Choroid plexus epithelial cell (primary cell): ENCODE measurements at regions not wholly inside any gene's neighbourhood (a gene's known extent, or its start where the extent isn't known, plus 50 kb on each side); places are given as distances from the start of the nearest gene placed in this dataset.

Experiments used
- DNase-seq: peaks from one replicate; pipeline ENCODE4 v3.0.0-alpha.2; 2010; ENCODE audit warnings: low read depth
- H3K4me3 ChIP-seq: 2 replicates; pipeline ENCODE4 v1.5.1; 2011; ENCODE audit warnings: low read depth, mild to moderate bottlenecking, control low read depth, low read length, moderate library complexity
- CTCF ChIP-seq: conservative IDR thresholded peaks from 2 replicates; pipeline ENCODE4 v1.5.1; 2011; ENCODE audit warnings: low read depth, mild to moderate bottlenecking, control low read depth, inconsistent platforms, low read length, moderate library complexity

GRCh38 chr4:31114816-31115215 is 394.6 kb downstream of the PCDH7 start:
- TF ChIP-seq CTCF, result no peak
- DNase-seq, result no peak
- H3K4me3 ChIP-seq, result no peak overlapping the region

- TF ChIP-seq CTCF, result no peak
- H3K4me3 ChIP-seq, result no peak overlapping the region
- no peak for DNase-seq
These were observed 403.9 kb downstream of the PCDH7 start for GRCh38 chr4:31124008-31124585.

GRCh38 chr4:31125061-31125460 is 404.9 kb downstream of the PCDH7 start:
- TF ChIP-seq CTCF, result no peak
- no peak overlapping the region for H3K4me3 ChIP-seq
- DNase-seq, result no peak

GRCh38 chr4:31125496-31125895 is 405.3 kb downstream of the PCDH7 start:
- no peak for TF ChIP-seq CTCF
- no peak overlapping the region for H3K4me3 ChIP-seq
- no peak for DNase-seq

- no peak for TF ChIP-seq CTCF
- H3K4me3 ChIP-seq, result no peak overlapping the region
- no peak for DNase-seq
These were observed 406.8 kb downstream of the PCDH7 start for GRCh38 chr4:31126881-31127398.

- no peak for DNase-seq
- TF ChIP-seq CTCF, result no peak
- no peak overlapping the region for H3K4me3 ChIP-seq
These were observed 410.8 kb downstream of the PCDH7 start for GRCh38 chr4:31130930-31131329.

GRCh38 chr4:31134720-31135119 is 414.6 kb downstream of the PCDH7 start:
- DNase-seq, result no peak
- TF ChIP-seq CTCF, result no peak
- H3K4me3 ChIP-seq, result no peak overlapping the region
